ENCODE measurements at regions not wholly inside any gene's neighbourhood (a gene's known extent, or its start where the extent isn't known, plus 50 kb on each side); places are given as distances from the start of the nearest gene placed in this dataset.

GRCh38 chr4:41839916-41840854 lies 91.7 kb upstream of the PHOX2B start (continued):
- TF ChIP-seq JUND (IDR thresholded peaks at IDR 0.05): 0 out of 2 replicates have a peak, but pooled peaks have one; percentile 29

- CTCF ChIA-PET: no interaction called here
- H3K4me3 ChIP-seq (replicated peaks in 1 of 2; ENCODE audit: low read depth in 1 of 2, low read length in 2 of 2): no peak overlapping the region
- BruUV-seq (replicated peaks): no TSS peak
Observed at GRCh38 chr4:41838590-41838989, 90.1 kb upstream of the PHOX2B start.

More at GRCh38 chr4:41838590-41838989, 90.1 kb upstream of the PHOX2B start:
- TF ChIP-seq POLR2A (IDR thresholded peaks at IDR 0.05; ENCODE audit: borderline replicate concordance, extremely low read depth, insufficient read depth, insufficient read length): no peak
- TF ChIP-seq ZBTB33 (IDR thresholded peaks at IDR 0.05; ENCODE audit: extremely low read depth, insufficient replicate concordance, low read length): no peak
- TF ChIP-seq CBX3 (IDR thresholded peaks at IDR 0.05; ENCODE audit: low read depth): no peak
- no peak for TF ChIP-seq CEBPB (IDR thresholded peaks at IDR 0.05; ENCODE audit: low read depth)
- TF ChIP-seq ATF3 (IDR thresholded peaks at IDR 0.05): no peak
- no peak for TF ChIP-seq CTCF (IDR thresholded peaks at IDR 0.05 in 2 of 3, conservative IDR thresholded peaks at IDR 0.05 in 1 of 3; ENCODE audit: borderline replicate concordance in 1 of 3, insufficient read depth in 1 of 3, low read depth in 2 of 3, low read length in 2 of 3)
- no peak for TF ChIP-seq JUND (IDR thresholded peaks at IDR 0.05)
- TF ChIP-seq EZH2phosphoT487 (IDR thresholded peaks at IDR 0.05; ENCODE audit: borderline replicate concordance): no peak
- TF ChIP-seq ELF1 (IDR thresholded peaks at IDR 0.05; ENCODE audit: borderline replicate concordance, low read depth): no peak
- TF ChIP-seq REST (IDR thresholded peaks at IDR 0.05; ENCODE audit: low read depth): no peak
- H3K36me3 ChIP-seq (ENCODE audit: control insufficient read depth in 1 of 2, insufficient read depth in 2 of 2, low read length in 2 of 2): no peaks in the 10 kb centered on the region
- H3K4me2 ChIP-seq (ENCODE audit: low read length): no peak overlapping the region
- H3K27ac ChIP-seq (ENCODE audit: low read depth, low read length): no peak overlapping the region
- no peak overlapping the region for H2AFZ ChIP-seq (ENCODE audit: low read depth, low read length, poor library complexity, severe bottlenecking)
- no peaks in the 10 kb centered on the region for H4K20me1 ChIP-seq (ENCODE audit: insufficient read depth)
- H3K27me3 ChIP-seq (ENCODE audit: insufficient read depth, low read length): no peaks in the 10 kb centered on the region
- no peaks in the 10 kb centered on the region for H3K79me2 ChIP-seq (ENCODE audit: insufficient read depth, low read length)
- H3K4me1 ChIP-seq (ENCODE audit: control insufficient read depth in 1 of 2, insufficient read depth in 2 of 2, low read length in 2 of 2): peaks cover 0 to 6% of the 10 kb centered on the region in 2 experiments; a peak in 2 of 4 replicates
- H3K9me2 ChIP-seq (ENCODE audit: insufficient read depth): no peaks in the 10 kb centered on the region
- H3K9me3 ChIP-seq (ENCODE audit: control insufficient read depth in 1 of 2, insufficient read depth in 1 of 2, low read depth in 1 of 2, low read length in 2 of 2): no peaks in the 10 kb centered on the region
- ChIA-PET POLR2A (no interaction called here), RAD21 (ENCODE audit: low non-redundant PET in 1 of 2, low total read pairs in 2 of 2, uncharacterized antibody in 2 of 2, unreplicated experiment in 2 of 2) (no interaction called here)
- DNase-seq (ENCODE audit: low read depth, low spot score) (no peak), ATAC-seq (no peak)
- H3K9ac ChIP-seq (ENCODE audit: low read length): no peak overlapping the region
- intact Hi-C loops (cut with micrococcal nuclease): no loop called here

Measured in HCT116 (cell line).